Mesothelial cell of epicardium (in vitro differentiated cells): ENCODE measurements at regions not wholly inside any gene's neighbourhood (a gene's known extent, or its start where the extent isn't known, plus 50 kb on each side); places are given as distances from the start of the nearest gene placed in this dataset.

Source experiments
- DNase-seq, 2 experiments: peaks; one replicate each; pipeline ENCODE4 v3.0.0; 2021; ENCODE audit warnings: low spot score in 2 of 2; ENCODE audit not compliant: unreplicated experiment in 2 of 2
- H3K27ac Mint-ChIP-seq: 2 replicates; pipeline ENCODE4 v1.8.0; 2021; ENCODE audit warnings: mixed read lengths
- H3K27me3 Mint-ChIP-seq: 2 replicates; pipeline ENCODE4 v1.8.0; 2021; ENCODE audit warnings: low read depth, mixed read lengths
- H3K36me3 Mint-ChIP-seq: 2 replicates; pipeline ENCODE4 v1.8.0; 2021; ENCODE audit warnings: mixed read lengths
- H3K4me1 Mint-ChIP-seq: 2 replicates; pipeline ENCODE4 v1.8.0; 2021; ENCODE audit warnings: mixed read lengths
- H3K4me3 Mint-ChIP-seq: 2 replicates; pipeline ENCODE4 v1.8.0; 2021; ENCODE audit warnings: mild to moderate bottlenecking, moderate library complexity, mixed read lengths
- H3K9me3 Mint-ChIP-seq: 2 replicates; pipeline ENCODE4 v1.8.0; 2021; ENCODE audit warnings: mixed read lengths
- TF ChIP-seq, protein P1 (sequence below): fragments of 200-600 bp; sonication (generic); IDR thresholded peaks from one replicate; pipeline ENCODE4 v1.5.0; 2021; ENCODE audit warnings: antibody characterized with exemption; ENCODE audit not compliant: unreplicated experiment

DNA sequence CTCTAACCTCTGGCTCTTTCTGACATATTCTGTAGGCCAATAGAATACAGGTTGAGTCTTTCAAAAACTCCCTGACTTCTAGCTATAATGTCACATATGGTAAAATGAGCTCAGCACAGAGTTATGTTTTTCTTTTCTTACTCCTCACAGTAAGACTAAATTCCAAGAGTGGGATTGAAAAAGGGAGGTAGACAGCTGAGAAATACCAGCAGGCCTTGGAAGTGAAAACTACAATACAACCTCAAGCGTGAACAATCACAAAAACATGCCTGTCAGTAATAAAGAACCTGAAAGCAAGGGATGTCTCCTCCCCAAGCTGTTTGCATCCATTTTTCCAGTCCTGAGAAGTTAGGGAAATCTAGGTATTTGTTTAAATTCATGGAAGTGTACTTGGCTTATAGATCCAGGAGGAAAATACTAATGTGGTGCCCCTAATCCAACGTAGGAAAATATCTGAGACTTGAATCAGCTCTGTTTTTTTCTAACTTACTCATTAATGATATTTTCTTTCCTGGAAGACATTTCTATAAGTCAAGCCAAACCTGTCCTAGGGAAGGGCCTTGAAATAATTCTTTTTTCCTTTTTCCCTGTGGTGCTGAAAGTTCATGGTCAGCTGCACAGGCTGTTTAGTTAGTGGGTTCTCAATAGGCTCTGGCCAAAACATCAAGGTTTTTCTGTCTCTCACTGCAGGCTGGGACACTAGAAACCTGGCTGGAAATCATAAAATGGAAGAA, 167.9 kb upstream of the SPATS2L start:
- H3K27me3 Mint-ChIP-seq: no peaks in the 10 kb centered on the region
- no peak overlapping the region for H3K4me3 Mint-ChIP-seq
- DNase-seq: no peak
- peaks cover 1% of the 10 kb centered on the region for H3K36me3 Mint-ChIP-seq
- TF ChIP-seq, protein P1, sequence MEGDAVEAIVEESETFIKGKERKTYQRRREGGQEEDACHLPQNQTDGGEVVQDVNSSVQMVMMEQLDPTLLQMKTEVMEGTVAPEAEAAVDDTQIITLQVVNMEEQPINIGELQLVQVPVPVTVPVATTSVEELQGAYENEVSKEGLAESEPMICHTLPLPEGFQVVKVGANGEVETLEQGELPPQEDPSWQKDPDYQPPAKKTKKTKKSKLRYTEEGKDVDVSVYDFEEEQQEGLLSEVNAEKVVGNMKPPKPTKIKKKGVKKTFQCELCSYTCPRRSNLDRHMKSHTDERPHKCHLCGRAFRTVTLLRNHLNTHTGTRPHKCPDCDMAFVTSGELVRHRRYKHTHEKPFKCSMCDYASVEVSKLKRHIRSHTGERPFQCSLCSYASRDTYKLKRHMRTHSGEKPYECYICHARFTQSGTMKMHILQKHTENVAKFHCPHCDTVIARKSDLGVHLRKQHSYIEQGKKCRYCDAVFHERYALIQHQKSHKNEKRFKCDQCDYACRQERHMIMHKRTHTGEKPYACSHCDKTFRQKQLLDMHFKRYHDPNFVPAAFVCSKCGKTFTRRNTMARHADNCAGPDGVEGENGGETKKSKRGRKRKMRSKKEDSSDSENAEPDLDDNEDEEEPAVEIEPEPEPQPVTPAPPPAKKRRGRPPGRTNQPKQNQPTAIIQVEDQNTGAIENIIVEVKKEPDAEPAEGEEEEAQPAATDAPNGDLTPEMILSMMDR: no peak
- H3K9me3 Mint-ChIP-seq: peaks cover 23% of the 10 kb centered on the region
- H3K4me1 Mint-ChIP-seq: peaks cover 18% of the 10 kb centered on the region
- peak overlapping the region; percentile 77 for H3K27ac Mint-ChIP-seq

DNA sequence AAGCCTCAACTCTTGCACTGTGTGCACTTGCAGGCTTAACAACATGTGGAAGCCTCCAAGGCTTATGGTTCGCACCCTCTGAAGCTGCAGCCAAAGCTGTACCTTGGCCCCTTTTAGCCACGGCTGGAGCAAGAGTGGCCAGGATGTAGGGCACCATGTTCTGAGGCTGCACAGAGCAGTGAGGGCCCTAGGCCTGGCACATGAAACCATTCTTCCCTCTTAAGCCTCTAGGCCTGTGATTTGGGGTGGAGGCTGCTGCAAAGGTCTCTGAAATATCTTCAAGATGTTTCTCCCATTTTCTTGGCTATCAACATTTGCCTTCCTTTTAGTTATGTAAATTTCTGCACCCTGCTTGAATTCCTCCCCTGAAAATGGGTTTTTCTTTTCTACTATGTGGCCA, 161.9 kb upstream of the SPATS2L start:
- Mint-ChIP-seq H3K4me3 (no peak overlapping the region), H3K9me3 (peaks cover 34% of the 10 kb centered on the region), H3K27ac (no peak overlapping the region), H3K36me3 (no peaks in the 10 kb centered on the region), H3K4me1 (no peaks in the 10 kb centered on the region), H3K27me3 (no peaks in the 10 kb centered on the region)
- TF ChIP-seq, protein P1: no peak
- no peak for DNase-seq

DNA sequence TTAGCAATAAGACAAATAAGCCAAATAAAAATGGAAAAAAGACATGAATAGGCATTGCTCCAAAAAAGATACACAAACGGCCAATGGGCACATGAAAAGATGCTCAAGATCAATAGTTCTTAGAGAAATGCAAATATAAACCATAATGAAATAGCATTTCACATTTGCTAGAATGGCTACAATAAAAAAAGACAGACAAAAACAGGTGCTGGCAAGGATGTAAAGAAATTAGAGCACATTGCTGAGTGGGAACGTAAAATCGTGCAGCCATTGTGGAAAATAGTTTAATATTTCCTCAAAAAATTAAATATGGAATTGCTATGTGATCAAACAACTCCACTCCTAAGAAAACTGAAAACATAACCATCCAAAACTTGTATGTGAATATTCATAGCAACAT, 160.0 kb upstream of the SPATS2L start:
- H3K27me3 Mint-ChIP-seq: no peaks in the 10 kb centered on the region
- no peak overlapping the region for H3K4me3 Mint-ChIP-seq
- TF ChIP-seq, protein P1: no peak
- no peak for DNase-seq
- peaks cover 48% of the 10 kb centered on the region for H3K9me3 Mint-ChIP-seq
- no peaks in the 10 kb centered on the region for H3K36me3 Mint-ChIP-seq
- H3K4me1 Mint-ChIP-seq: no peaks in the 10 kb centered on the region
- H3K27ac Mint-ChIP-seq: no peak overlapping the region

DNA sequence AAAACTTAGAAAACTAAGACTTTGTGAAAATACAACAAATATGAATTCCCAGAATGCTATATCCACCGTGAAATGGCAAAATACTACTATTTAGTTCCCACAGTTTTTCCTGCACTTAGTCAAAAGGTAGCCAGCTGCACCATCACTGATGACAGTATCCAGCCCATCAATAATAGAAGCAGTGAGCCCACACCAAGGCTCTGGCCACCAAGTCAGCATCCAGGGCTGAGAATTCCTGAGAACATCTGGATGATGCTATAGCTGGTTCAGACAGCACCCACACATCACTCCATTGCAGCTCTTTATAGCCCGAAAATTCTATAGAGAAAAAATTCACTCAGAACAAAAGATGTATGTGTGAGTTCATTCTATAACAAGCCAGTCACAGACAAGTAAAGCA, 159.1 kb upstream of the SPATS2L start:
- Mint-ChIP-seq H3K36me3 (peaks cover under 1% of the 10 kb centered on the region), H3K27ac (no peak overlapping the region), H3K4me3 (no peak overlapping the region), H3K9me3 (peaks cover 54% of the 10 kb centered on the region), H3K27me3 (no peaks in the 10 kb centered on the region), H3K4me1 (no peaks in the 10 kb centered on the region)
- no peak for DNase-seq
- TF ChIP-seq, protein P1: no peak

DNA sequence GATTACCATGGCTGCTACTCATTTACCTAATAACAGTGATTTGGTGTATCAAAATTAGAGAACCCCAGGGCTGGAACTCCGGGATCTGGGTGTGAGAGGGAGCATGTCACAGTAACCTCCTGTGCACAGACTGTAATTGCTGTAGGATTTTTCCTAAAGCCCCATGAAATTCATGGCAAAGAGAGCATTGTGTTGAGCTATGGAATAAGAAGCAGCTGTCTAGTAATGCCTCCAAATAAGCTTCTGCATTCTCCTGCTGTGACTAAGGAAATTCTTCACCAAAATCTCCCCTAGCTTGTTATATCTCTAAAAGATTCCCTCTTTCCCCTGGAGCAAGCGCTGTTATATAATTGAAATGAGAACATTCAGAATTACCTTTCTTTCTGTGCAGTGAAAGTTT, 158.1 kb upstream of the SPATS2L start:
- TF ChIP-seq, protein P1: no peak
- DNase-seq: no peak
- H3K4me1 Mint-ChIP-seq: no peaks in the 10 kb centered on the region
- no peak overlapping the region for H3K4me3 Mint-ChIP-seq
- H3K36me3 Mint-ChIP-seq: peaks cover 5% of the 10 kb centered on the region
- H3K27me3 Mint-ChIP-seq: no peaks in the 10 kb centered on the region
- H3K9me3 Mint-ChIP-seq: peaks cover 56% of the 10 kb centered on the region
- no peak overlapping the region for H3K27ac Mint-ChIP-seq
